ENCODE measurements at regions not wholly inside any gene's neighbourhood (a gene's known extent, or its start where the extent isn't known, plus 50 kb on each side); places are given as distances from the start of the nearest gene placed in this dataset.

DNA sequence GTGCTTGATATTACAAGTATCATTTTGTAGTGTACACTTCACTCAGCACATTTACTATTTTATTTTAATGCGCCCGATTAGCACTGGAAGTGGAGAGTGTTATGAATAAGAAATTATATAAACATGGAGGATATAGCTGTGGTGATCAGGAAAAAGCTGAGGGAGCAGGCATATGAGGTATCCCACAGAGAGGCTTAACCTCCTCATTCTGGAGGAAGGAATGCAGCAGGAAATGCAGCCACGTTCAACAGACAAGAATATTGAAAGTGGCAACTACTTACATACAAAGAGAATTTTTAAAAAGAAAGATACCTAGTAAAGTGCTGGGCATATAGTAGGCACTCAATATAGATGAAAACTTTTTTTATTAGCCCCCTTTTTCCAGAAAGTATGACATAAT lies 166.0 kb upstream of the SATB1 start:
- TF ChIP-seq, protein P1, sequence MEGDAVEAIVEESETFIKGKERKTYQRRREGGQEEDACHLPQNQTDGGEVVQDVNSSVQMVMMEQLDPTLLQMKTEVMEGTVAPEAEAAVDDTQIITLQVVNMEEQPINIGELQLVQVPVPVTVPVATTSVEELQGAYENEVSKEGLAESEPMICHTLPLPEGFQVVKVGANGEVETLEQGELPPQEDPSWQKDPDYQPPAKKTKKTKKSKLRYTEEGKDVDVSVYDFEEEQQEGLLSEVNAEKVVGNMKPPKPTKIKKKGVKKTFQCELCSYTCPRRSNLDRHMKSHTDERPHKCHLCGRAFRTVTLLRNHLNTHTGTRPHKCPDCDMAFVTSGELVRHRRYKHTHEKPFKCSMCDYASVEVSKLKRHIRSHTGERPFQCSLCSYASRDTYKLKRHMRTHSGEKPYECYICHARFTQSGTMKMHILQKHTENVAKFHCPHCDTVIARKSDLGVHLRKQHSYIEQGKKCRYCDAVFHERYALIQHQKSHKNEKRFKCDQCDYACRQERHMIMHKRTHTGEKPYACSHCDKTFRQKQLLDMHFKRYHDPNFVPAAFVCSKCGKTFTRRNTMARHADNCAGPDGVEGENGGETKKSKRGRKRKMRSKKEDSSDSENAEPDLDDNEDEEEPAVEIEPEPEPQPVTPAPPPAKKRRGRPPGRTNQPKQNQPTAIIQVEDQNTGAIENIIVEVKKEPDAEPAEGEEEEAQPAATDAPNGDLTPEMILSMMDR (IDR thresholded peaks at IDR 0.05; ENCODE audit: borderline replicate concordance, control extremely low read depth, extremely low read depth, insufficient read depth, missing control alignments), result no peak
- in situ Hi-C loops (cut with MboI; ENCODE audit: low sequenced_read_pairs, unreplicated experiment), result no loop called here
- no peak for DNase-seq (ENCODE audit: low spot score)

DNA sequence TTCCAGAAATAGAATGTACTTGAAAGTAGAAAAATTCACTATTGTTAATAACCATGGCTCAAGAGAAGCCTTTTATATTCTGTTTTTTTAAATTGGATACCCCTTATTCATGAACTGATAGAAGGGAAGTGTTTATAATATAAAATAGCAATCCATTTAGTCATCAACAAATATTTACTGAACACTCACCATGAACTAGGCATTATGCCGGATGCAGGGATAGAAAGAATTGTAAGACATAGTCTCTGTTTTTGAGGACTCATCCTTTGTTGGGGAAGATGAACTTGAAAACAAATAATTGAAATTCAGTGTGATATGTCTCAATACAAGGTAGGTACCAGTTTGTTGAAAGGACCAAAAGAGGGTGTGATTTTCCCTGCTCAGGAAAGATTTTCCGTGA lies 160.9 kb upstream of the SATB1 start:
- TF ChIP-seq, protein P1 (IDR thresholded peaks at IDR 0.05; ENCODE audit: borderline replicate concordance, control extremely low read depth, extremely low read depth, insufficient read depth, missing control alignments), result no peak
- in situ Hi-C loops (cut with MboI; ENCODE audit: low sequenced_read_pairs, unreplicated experiment), result no loop called here
- no peak for DNase-seq (ENCODE audit: low spot score)

DNA sequence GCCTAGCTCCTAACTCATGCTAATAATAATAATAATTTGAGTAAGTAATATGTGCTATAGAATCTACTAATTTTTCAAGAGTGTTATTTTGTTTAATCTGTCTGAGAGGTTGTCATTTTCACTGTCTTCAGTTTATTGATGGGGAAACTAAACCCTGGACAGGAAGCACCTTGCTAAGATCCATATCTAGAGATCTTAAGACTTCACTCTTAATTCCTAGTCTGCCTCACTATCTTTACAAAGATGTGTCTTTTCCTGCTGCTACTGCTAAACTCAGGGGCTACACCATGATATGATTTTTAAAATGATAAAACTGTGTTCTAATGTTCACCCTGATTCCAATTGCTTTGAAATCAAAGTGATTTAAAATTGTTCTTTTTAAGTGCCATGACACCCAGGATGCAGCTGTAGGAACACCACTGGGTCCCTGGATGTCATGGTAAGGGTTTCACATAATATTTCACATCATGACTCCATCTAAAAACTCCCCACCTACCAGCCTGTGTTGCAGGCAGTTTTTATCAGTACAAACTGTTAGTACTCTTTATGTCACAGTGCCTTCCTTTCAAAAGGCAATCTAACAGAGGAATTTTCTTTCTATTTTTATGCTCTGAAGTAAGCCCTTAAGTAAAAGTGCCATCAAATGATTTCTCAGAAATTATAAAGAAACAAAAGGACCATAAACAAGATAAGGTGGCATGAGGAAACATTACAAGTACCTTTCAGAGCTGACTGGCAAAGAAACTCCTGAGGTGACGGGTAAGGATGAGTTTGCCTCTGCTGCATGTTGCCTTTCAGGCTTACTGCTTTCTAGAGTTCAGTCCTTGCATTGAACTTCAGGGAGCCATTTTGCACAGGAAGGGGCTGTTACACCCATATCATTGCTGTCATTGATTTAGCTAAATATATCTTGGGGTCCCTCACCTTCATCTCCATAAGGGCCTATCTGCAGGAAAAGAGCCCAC lies 160.1 kb upstream of the SATB1 start:
- in situ Hi-C loops (cut with MboI; ENCODE audit: low sequenced_read_pairs, unreplicated experiment), result no loop called here
- TF ChIP-seq, protein P1 (IDR thresholded peaks at IDR 0.05; ENCODE audit: borderline replicate concordance, control extremely low read depth, extremely low read depth, insufficient read depth, missing control alignments), result no peak
- DNase-seq (ENCODE audit: low spot score), result no peak

DNA sequence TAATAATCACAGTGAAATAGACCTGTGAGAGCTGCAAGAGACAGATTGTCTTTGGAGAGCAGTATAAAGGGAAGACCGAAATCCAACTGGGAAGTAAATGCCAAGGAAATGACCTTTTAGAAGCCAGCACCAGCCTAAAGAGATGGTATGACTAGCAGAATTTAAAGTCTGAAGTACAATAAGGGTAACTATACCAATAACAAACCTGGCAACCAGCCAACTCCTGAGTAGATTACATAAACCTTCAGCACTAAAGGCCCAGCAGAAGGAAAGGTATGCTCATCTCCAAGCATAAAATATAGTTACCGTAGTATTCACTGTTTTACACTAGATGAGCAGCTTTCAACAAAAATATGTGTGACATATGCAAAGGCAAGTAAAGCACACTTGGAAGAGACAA lies 155.1 kb upstream of the SATB1 start:
- no peak for DNase-seq (ENCODE audit: low spot score)
- in situ Hi-C loops (cut with MboI; ENCODE audit: low sequenced_read_pairs, unreplicated experiment), result no loop called here
- TF ChIP-seq, protein P1 (IDR thresholded peaks at IDR 0.05; ENCODE audit: borderline replicate concordance, control extremely low read depth, extremely low read depth, insufficient read depth, missing control alignments), result no peak

DNA sequence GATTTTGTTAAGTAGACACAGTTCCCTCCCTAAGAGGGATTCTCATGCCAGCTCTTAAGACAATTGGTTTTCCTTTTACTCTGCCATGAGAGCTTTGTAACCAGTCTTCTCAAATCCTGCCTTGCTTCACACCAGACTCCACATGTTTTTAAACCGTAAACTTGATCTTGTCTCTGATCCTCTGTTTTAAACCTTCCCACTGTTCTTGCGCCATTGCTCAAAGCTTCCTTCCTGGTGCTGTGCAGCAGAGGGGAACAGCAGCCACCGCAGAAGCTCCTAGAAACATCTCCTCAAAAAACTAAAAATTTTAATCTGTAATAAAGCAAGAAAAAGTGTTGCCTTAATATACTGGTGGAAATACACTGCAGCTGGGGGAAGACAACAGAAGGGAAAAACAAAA lies 154.5 kb upstream of the SATB1 start:
- in situ Hi-C loops (cut with MboI; ENCODE audit: low sequenced_read_pairs, unreplicated experiment), result no loop called here
- DNase-seq (ENCODE audit: low spot score), result no peak
- TF ChIP-seq, protein P1 (IDR thresholded peaks at IDR 0.05; ENCODE audit: borderline replicate concordance, control extremely low read depth, extremely low read depth, insufficient read depth, missing control alignments), result no peak

DNA sequence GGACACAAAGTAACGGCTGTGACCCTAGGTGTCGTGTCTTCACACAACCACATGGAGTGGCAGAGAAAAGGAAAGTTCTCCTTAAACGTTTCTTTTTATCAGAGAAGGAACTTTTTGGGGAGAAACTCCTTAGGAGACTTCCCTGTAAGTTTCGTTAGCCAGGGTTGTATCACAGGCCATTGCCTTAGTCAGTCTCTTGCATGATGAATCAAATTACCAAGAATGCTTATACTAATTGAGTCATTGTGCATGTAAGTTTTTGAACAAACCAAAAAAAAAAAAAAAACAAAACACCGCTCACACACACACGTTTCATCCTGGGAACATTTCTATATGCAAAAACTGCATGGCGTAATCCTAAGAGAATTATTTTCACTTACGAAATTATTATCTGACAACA lies 150.4 kb upstream of the SATB1 start:
- TF ChIP-seq, protein P1 (IDR thresholded peaks at IDR 0.05; ENCODE audit: borderline replicate concordance, control extremely low read depth, extremely low read depth, insufficient read depth, missing control alignments), result no peak
- DNase-seq (ENCODE audit: low spot score), result no peak
- in situ Hi-C loops (cut with MboI; ENCODE audit: low sequenced_read_pairs, unreplicated experiment), result no loop called here

All from GM13976 (cell line).